GM23248 (cell line): ENCODE measurements at regions not wholly inside any gene's neighbourhood (a gene's known extent, or its start where the extent isn't known, plus 50 kb on each side); places are given as distances from the start of the nearest gene placed in this dataset.
A peak's percentile ranks its signal among the peaks of the same experiment; 100 is the strongest.

Source experiments
- DNase-seq: peaks from one replicate; pipeline ENCODE4 v3.0.0-alpha.2; 2015
- H2AFZ ChIP-seq: fragments of 200-600 bp; sonication (generic); 2 replicates; pipeline ENCODE4 v1.6.1; 2016; ENCODE audit warnings: antibody characterized with exemption
- H3F3A ChIP-seq: fragments of 200-600 bp; sonication (generic); 2 replicates; pipeline ENCODE4 v1.6.1; 2016; ENCODE audit warnings: mild to moderate bottlenecking, antibody characterized with exemption, mixed run types; ENCODE audit not compliant: insufficient read depth
- H3K27ac ChIP-seq: fragments of 200-600 bp; sonication (generic); 2 replicates; pipeline ENCODE4 v1.5.1; 2016; ENCODE audit warnings: mild to moderate bottlenecking
- H3K27me3 ChIP-seq: fragments of 200-600 bp; sonication (generic); replicated peaks from 2 replicates; pipeline ENCODE4 v1.6.1; 2016; ENCODE audit warnings: mild to moderate bottlenecking; ENCODE audit not compliant: insufficient read depth
- H3K36me3 ChIP-seq: fragments of 200-600 bp; sonication (generic); 2 replicates; pipeline ENCODE4 v1.6.1; 2016; ENCODE audit warnings: low read depth, mild to moderate bottlenecking
- H3K4me1 ChIP-seq: fragments of 200-600 bp; sonication (generic); 2 replicates; pipeline ENCODE4 v1.6.1; 2016; ENCODE audit warnings: mild to moderate bottlenecking; ENCODE audit not compliant: insufficient read depth
- H3K4me2 ChIP-seq: fragments of 200-600 bp; sonication (generic); one replicate; pipeline ENCODE4 v1.6.1; 2016; ENCODE audit warnings: mild to moderate bottlenecking; ENCODE audit not compliant: unreplicated experiment
- H3K4me3 ChIP-seq: fragments of 200-600 bp; sonication (generic); 2 replicates; pipeline ENCODE4 v1.5.1; 2016; ENCODE audit warnings: mild to moderate bottlenecking
- H3K79me2 ChIP-seq: fragments of 200-600 bp; sonication (generic); 2 replicates; pipeline ENCODE4 v1.6.1; 2016; ENCODE audit warnings: mild to moderate bottlenecking; ENCODE audit not compliant: insufficient read depth
- H3K9ac ChIP-seq: fragments of 200-600 bp; sonication (generic); 2 replicates; pipeline ENCODE4 v1.6.1; 2016; ENCODE audit warnings: mild to moderate bottlenecking
- H3K9me2 ChIP-seq: fragments of 200-600 bp; sonication (generic); 2 replicates; pipeline ENCODE4 v1.6.1; 2016; ENCODE audit warnings: mixed run types, mild to moderate bottlenecking, moderate library complexity; ENCODE audit not compliant: insufficient read depth
- H3K9me3 ChIP-seq: fragments of 200-600 bp; sonication (generic); one replicate; pipeline ENCODE4 v1.6.1; 2017; ENCODE audit warnings: low read depth
- H4K20me1 ChIP-seq: fragments of 200-600 bp; sonication (generic); 2 replicates; pipeline ENCODE4 v1.6.0; 2016; ENCODE audit not compliant: insufficient read depth
- EZH2 ChIP-seq: fragments of 200-600 bp; sonication (generic); IDR thresholded peaks from 2 replicates; pipeline ENCODE4 v1.6.1; 2018; ENCODE audit warnings: antibody characterized with exemption, mild to moderate bottlenecking; ENCODE audit not compliant: insufficient read depth, poor library complexity, severe bottlenecking
- EZH2phosphoT487 ChIP-seq: fragments of 200-600 bp; sonication (generic); IDR thresholded peaks from 2 replicates; pipeline ENCODE4 v1.6.1; 2018; ENCODE audit warnings: antibody characterized with exemption, moderate library complexity, mild to moderate bottlenecking, low read depth; ENCODE audit not compliant: insufficient read depth
- WGBS, 2 experiments: methylation state at CpG; one replicate each; pipeline ENCODE4 v1.1.6; 2015 to 2017; ENCODE audit warnings: low lambda C conversion rate in 2 of 2, low coverage in 1 of 2; ENCODE audit errors: missing lambda C conversion rate in 2 of 2; 5-methylcytosine and 5-hydroxymethylcytosine counted together
- in situ Hi-C: fragments of 300-500 bp; cut with MboI; formaldehyde crosslinking; loops from 2 replicates; pipeline ENCODE4 v1.15.0; 2020

DNA sequence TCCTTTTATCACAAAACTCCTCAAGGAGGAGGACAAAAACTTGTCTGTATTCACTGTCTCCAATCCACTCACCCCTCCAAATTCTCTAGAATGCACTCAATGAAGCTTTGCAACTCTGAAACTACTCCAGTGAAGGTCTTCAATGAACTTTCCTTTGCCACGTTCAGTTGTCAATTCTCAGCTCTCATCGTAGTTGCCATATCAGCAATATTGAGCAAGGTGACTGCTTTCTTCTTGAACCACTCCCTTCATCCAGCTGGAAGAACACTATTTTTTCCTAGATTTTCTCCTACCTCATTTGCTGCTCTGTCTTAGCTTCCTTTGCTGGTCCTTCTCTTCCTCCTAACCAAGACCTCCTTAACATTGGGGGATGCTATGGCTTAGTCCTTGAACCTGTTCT is 191.8 kb downstream of the KDR start:
- H2AFZ ChIP-seq: no peak overlapping the region
- H3K27me3 ChIP-seq: peaks cover 26% of the 10 kb centered on the region
- no peaks in the 10 kb centered on the region for H3K9me3 ChIP-seq
- DNase-seq: no peak
- WGBS, 2 experiments: 48 to 64% methylated on average over 2 of the region's 2 CpGs
- H3K4me1 ChIP-seq: peaks cover 11% of the 10 kb centered on the region
- no peaks in the 10 kb centered on the region for H3K79me2 ChIP-seq
- H3K4me2 ChIP-seq: no peak overlapping the region
- H3K9me2 ChIP-seq: no peaks in the 10 kb centered on the region
- peaks cover 12% of the 10 kb centered on the region; the same call in 1 of the 2 replicates for H3F3A ChIP-seq
- H3K27ac ChIP-seq: no peak overlapping the region
- H3K9ac ChIP-seq: no peak overlapping the region
- no peak overlapping the region for H3K4me3 ChIP-seq
- no peak for TF ChIP-seq EZH2
- H4K20me1 ChIP-seq: no peaks in the 10 kb centered on the region
- in situ Hi-C loops: no loop called here
- H3K36me3 ChIP-seq: no peaks in the 10 kb centered on the region

DNA sequence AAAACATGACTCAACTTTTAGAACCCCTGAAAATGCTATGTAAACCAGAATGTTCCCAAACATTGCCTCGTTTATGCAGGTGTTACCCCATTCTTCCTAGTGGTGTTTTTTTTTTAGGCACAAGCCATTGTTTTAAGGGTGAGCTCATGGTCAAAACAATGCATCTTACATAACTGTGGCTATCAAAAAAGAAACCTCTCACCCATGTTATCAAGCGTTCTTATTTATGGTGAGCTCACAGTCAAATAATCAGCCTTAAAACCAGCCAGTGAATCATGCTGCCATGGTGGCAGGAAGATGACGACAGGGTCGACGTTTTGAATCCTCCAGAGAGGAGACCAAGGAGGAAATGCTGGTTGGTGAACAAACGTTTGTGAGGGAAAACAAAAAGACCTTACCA is 195.2 kb downstream of the KDR start:
- Histone ChIP-seq H2AFZ (peak overlapping the region; percentile 33; the same call in 1 of the 2 replicates), H3K4me2 (peak overlapping the region; percentile 17), H3K36me3 (no peaks in the 10 kb centered on the region), H3K27me3 (peaks cover 16% of the 10 kb centered on the region; the same call in 1 of the 2 replicates), H3K9me3 (no peaks in the 10 kb centered on the region), H4K20me1 (no peaks in the 10 kb centered on the region), H3K4me3 (peak overlapping the region; percentile 29; the same call in 1 of the 2 replicates), H3K79me2 (no peaks in the 10 kb centered on the region), H3K9ac (no peak overlapping the region), H3K4me1 (peaks cover 11% of the 10 kb centered on the region), H3K9me2 (no peaks in the 10 kb centered on the region), H3F3A (peaks cover 12% of the 10 kb centered on the region; the same call in 1 of the 2 replicates), H3K27ac (0 out of 2 replicates have a peak overlapping the region, but pooled peaks have one; percentile 17)
- in situ Hi-C loops: no loop called here
- no peak for TF ChIP-seq EZH2
- TF ChIP-seq EZH2phosphoT487: no peak
- DNase-seq: peak; percentile 62
- 2 to 9% methylated on average over 6 of the region's 6 CpGs for WGBS, 2 experiments

DNA sequence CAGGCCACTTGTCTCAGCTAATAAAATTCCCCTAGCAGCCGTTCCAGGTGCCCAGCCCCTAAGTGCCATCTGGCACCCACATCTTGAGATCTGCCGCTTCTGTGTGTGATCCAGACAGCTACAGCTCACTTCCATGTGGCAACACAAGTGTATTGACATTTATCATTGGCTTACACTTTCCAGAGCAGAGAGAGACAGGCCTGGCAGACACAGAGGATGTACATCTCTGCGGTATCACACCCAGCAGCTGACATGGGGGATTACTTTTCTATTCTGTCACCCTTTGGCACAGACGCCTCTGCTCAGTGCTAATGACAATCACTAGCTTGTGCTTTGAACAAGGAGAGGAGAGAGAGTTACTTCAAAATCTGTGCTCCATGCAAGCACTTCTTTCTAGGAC is 195.9 kb downstream of the KDR start:
- no peak overlapping the region for H2AFZ ChIP-seq
- H3F3A ChIP-seq: peaks cover 12% of the 10 kb centered on the region; the same call in 1 of the 2 replicates
- WGBS, 2 experiments: 4 to 12% methylated on average over 4 of the region's 4 CpGs
- TF ChIP-seq EZH2 (no peak), EZH2phosphoT487 (no peak)
- H3K9ac ChIP-seq: no peak overlapping the region
- in situ Hi-C loops: no loop called here
- no peaks in the 10 kb centered on the region for H3K36me3 ChIP-seq
- no peak overlapping the region for H3K4me3 ChIP-seq
- no peak overlapping the region for H3K27ac ChIP-seq
- H3K27me3 ChIP-seq: peaks cover 9% of the 10 kb centered on the region; the same call in 1 of the 2 replicates
- H3K79me2 ChIP-seq: no peaks in the 10 kb centered on the region
- no peaks in the 10 kb centered on the region for H3K9me2 ChIP-seq
- peaks cover 11% of the 10 kb centered on the region for H3K4me1 ChIP-seq
- no peaks in the 10 kb centered on the region for H3K9me3 ChIP-seq
- H4K20me1 ChIP-seq: no peaks in the 10 kb centered on the region
- no peak for DNase-seq
- H3K4me2 ChIP-seq: peak overlapping the region; percentile 17

DNA sequence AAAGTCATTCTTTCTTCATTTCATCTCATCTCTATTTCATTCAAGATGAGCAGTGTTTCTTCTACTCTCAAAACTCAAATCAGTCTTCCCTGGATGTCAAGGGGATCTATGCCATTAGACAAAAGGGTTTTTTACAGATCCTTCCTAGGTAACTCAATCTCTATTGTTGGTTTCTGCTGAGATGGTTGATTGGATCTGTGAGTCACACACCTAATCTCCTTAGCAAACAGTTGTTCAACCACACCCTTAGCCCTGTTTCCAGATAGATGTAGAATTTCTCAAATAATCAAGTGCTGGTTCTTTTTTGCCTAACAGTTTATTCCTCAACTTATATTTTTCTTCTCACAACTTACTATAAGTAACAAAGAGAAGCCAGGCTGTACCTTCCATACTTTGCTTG is 200.5 kb downstream of the KDR start:
- no peak overlapping the region for H3K27ac ChIP-seq
- no peak overlapping the region for H3K4me3 ChIP-seq
- in situ Hi-C loops: no loop called here
- TF ChIP-seq EZH2phosphoT487 (no peak), EZH2 (no peak)
- H3K4me2 ChIP-seq: no peak overlapping the region
- H2AFZ ChIP-seq: no peak overlapping the region
- H3K9me2 ChIP-seq: no peaks in the 10 kb centered on the region
- no peaks in the 10 kb centered on the region for H4K20me1 ChIP-seq
- H3K9me3 ChIP-seq: no peaks in the 10 kb centered on the region
- H3K27me3 ChIP-seq: no peaks in the 10 kb centered on the region
- H3K36me3 ChIP-seq: no peaks in the 10 kb centered on the region
- no peaks in the 10 kb centered on the region for H3K79me2 ChIP-seq
- H3K4me1 ChIP-seq: peaks cover 7% of the 10 kb centered on the region
- no peak overlapping the region for H3K9ac ChIP-seq
- H3F3A ChIP-seq: peaks cover 4% of the 10 kb centered on the region; the same call in 1 of the 2 replicates
- DNase-seq: no peak

DNA sequence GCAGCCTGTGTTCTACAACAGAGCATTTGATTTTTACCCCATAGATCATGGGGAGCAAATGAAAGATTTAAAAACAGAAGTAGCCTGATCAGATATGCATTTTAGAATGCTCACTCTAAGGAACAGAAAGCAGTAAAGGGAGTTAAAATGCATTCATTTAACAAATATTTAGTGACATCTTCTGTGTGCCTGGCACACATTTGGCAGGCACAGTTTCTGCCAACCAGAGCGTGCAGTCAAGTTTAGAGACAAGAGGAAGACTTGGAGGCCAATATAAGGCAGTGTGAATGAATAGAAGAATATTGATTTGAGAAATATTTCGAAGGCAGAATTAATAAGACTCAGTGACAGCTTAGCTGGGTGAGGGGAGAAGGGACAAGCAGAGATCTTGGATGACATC is 210.1 kb downstream of the KDR start:
- H3K9me2 ChIP-seq: no peaks in the 10 kb centered on the region
- TF ChIP-seq EZH2 (no peak), EZH2phosphoT487 (no peak)
- in situ Hi-C loops: no loop called here

More for the DNA sequence above, 210.1 kb downstream of the KDR start:
- no peaks in the 10 kb centered on the region for H3F3A ChIP-seq
- no peak overlapping the region for H3K27ac ChIP-seq
- H3K9me3 ChIP-seq: no peaks in the 10 kb centered on the region
- H3K9ac ChIP-seq: no peak overlapping the region
- no peaks in the 10 kb centered on the region for H3K36me3 ChIP-seq
- no peak overlapping the region for H2AFZ ChIP-seq
- DNase-seq: no peak
- no peak overlapping the region for H3K4me2 ChIP-seq
- peaks cover 19% of the 10 kb centered on the region; the same call in 1 of the 2 replicates for H3K27me3 ChIP-seq
- H3K4me1 ChIP-seq: peaks cover 8% of the 10 kb centered on the region; the same call in 1 of the 2 replicates
- H3K79me2 ChIP-seq: no peaks in the 10 kb centered on the region
- 20 to 41% methylated on average over 2 of the region's 2 CpGs for WGBS, 2 experiments
- H4K20me1 ChIP-seq: no peaks in the 10 kb centered on the region; the same call in 1 of the 2 replicates
- H3K4me3 ChIP-seq: no peak overlapping the region
